Activated CD8-positive, alpha-beta memory T cell treated with anti-CD3 and anti-CD28 coated beads for 36 hours (primary cell): ENCODE measurements at regions not wholly inside any gene's neighbourhood (a gene's known extent, or its start where the extent isn't known, plus 50 kb on each side); places are given as distances from the start of the nearest gene placed in this dataset.

Experiments
- CTCF ChIA-PET: fragments of 350-600 bp; sonication (Branson Sonifier 250); formaldehyde crosslinking; loops from one replicate; lab custom pipeline; 2021; ENCODE audit warnings: antibody characterized with exemption; lab: Charles Lee
- POLR2A ChIA-PET: fragments of 350-600 bp; sonication (Branson Sonifier 250); formaldehyde crosslinking; loops from one replicate; lab custom pipeline; 2021; ENCODE audit warnings: antibody characterized with exemption; lab: Charles Lee

- POLR2A ChIA-PET = no interaction called here
- CTCF ChIA-PET = no interaction called here
Observed at GRCh38 chr13:79722885-79723445, 242.0 kb downstream of the NDFIP2 start.

- ChIA-PET CTCF (no interaction called here), POLR2A (no interaction called here)
Observed at GRCh38 chr13:79716191-79716590, 235.2 kb downstream of the NDFIP2 start.

GRCh38 chr13:79711631-79712030, 230.7 kb downstream of the NDFIP2 start:
- CTCF ChIA-PET = no interaction called here
- POLR2A ChIA-PET = no interaction called here

GRCh38 chr13:79710376-79710775, 229.4 kb downstream of the NDFIP2 start:
- ChIA-PET POLR2A (no interaction called here), CTCF (no interaction called here)

- ChIA-PET POLR2A (no interaction called here), CTCF (no interaction called here)
Observed at GRCh38 chr13:79709471-79709870, 228.5 kb downstream of the NDFIP2 start.

- CTCF ChIA-PET = no interaction called here
- POLR2A ChIA-PET = no interaction called here
Observed at GRCh38 chr13:79703772-79704171, 222.8 kb downstream of the NDFIP2 start.

- ChIA-PET POLR2A (no interaction called here), CTCF (no interaction called here)
Observed at GRCh38 chr13:79695754-79696153, 214.8 kb downstream of the NDFIP2 start.

GRCh38 chr13:79692846-79693245, 211.9 kb downstream of the NDFIP2 start:
- ChIA-PET POLR2A (no interaction called here), CTCF (no interaction called here)

GRCh38 chr13:79691826-79692225, 210.9 kb downstream of the NDFIP2 start:
- ChIA-PET POLR2A (no interaction called here), CTCF (no interaction called here)

- CTCF ChIA-PET = no interaction called here
- POLR2A ChIA-PET = no interaction called here
Observed at GRCh38 chr13:79688741-79689140, 207.8 kb downstream of the NDFIP2 start.

- CTCF ChIA-PET = no interaction called here
- POLR2A ChIA-PET = no interaction called here
Observed at GRCh38 chr13:79686441-79686840, 205.5 kb downstream of the NDFIP2 start.

GRCh38 chr13:79684371-79684770, 203.4 kb downstream of the NDFIP2 start:
- ChIA-PET POLR2A (no interaction called here), CTCF (no interaction called here)

- POLR2A ChIA-PET = no interaction called here
- CTCF ChIA-PET = no interaction called here
Observed at GRCh38 chr13:79682164-79682563, 201.2 kb downstream of the NDFIP2 start.

- ChIA-PET POLR2A (no interaction called here), CTCF (interaction anchor here (0.6 kb wide), 1 partner anchor 1892 kb away, joined by 3 read pairs; no protein-coding TSS in a partner anchor)
Observed at GRCh38 chr13:79681069-79681468, 200.1 kb downstream of the NDFIP2 start.

GRCh38 chr13:79680485-79680884, 199.5 kb downstream of the NDFIP2 start:
- ChIA-PET POLR2A (no interaction called here), CTCF (no interaction called here)

- ChIA-PET CTCF (interaction anchor here (1.0 kb wide), 1 partner anchor 10 kb away, joined by 4 read pairs; no protein-coding TSS in a partner anchor), POLR2A (no interaction called here)
Observed at GRCh38 chr13:79679334-79679733, 198.4 kb downstream of the NDFIP2 start.

- CTCF ChIA-PET = no interaction called here
- POLR2A ChIA-PET = no interaction called here
Observed at GRCh38 chr13:79678100-79678499, 197.1 kb downstream of the NDFIP2 start.

GRCh38 chr13:79675931-79676660, 195.1 kb downstream of the NDFIP2 start:
- ChIA-PET CTCF (no interaction called here), POLR2A (no interaction called here)

GRCh38 chr13:79674765-79675515, 194.0 kb downstream of the NDFIP2 start:
- POLR2A ChIA-PET = no interaction called here

GRCh38 chr13:79673993-79674377, 193.0 kb downstream of the NDFIP2 start:
- ChIA-PET POLR2A (no interaction called here), CTCF (no interaction called here)

More at GRCh38 chr13:79674765-79675515, 194.0 kb downstream of the NDFIP2 start:
- CTCF ChIA-PET = no interaction called here
